HCT116 (cell line): ENCODE measurements at regions not wholly inside any gene's neighbourhood (a gene's known extent, or its start where the extent isn't known, plus 50 kb on each side); places are given as distances from the start of the nearest gene placed in this dataset.

ENCODE experiments used
- ATAC-seq: fragments of 200-7000 bp; cut with Tn5 transposase; 2 replicates; pipeline ENCODE4 v1.9.1; 2020; ENCODE audit warnings: mild to moderate bottlenecking, moderate library complexity
- BruUV-seq: library from RNA; stranded (reverse); fragments of 400-500 nt; replicated peaks from 2 replicates; lab custom pipeline; 2021; lab: Mats Ljungman, UMichigan
- CTCF ChIA-PET: fragments of 300-600 bp; sonication (Branson Sonifier 250); formaldehyde crosslinking; loops from one replicate; lab custom pipeline; 2021; ENCODE audit warnings: antibody characterized with exemption; lab: Charles Lee
- POLR2A ChIA-PET: fragments of 300-600, 350-600 bp; sonication (Branson Sonifier 250); formaldehyde crosslinking; loops from one replicate; lab custom pipeline; 2021; ENCODE audit warnings: antibody characterized with exemption; lab: Charles Lee
- RAD21 ChIA-PET, 2 experiments: fragments of 300-600 bp; sonication (Branson Sonifier 250); formaldehyde crosslinking; loops; one replicate each; lab custom pipeline; 2023; ENCODE audit warnings: low total read pairs in 2 of 2; ENCODE audit not compliant: uncharacterized antibody in 2 of 2, unreplicated experiment in 2 of 2, low non-redundant PET in 1 of 2; lab: Charles Lee
- DNase-seq: peaks from one replicate; pipeline ENCODE4 v3.0.0-alpha.2; 2010; ENCODE audit warnings: low read depth, low spot score
- H2AFZ ChIP-seq: fragments of 200-600 bp; shearing (Covaris generic), sonication (generic); 2 replicates; pipeline ENCODE4 v1.6.1; 2017; ENCODE audit warnings: low read depth, mixed run types, mixed read lengths, antibody characterized with exemption, low read length; ENCODE audit not compliant: poor library complexity, severe bottlenecking
- H3K27ac ChIP-seq: 2 replicates; pipeline ENCODE4 v1.5.1; 2012; ENCODE audit warnings: low read depth, low read length
- H3K27me3 ChIP-seq: fragments of 200-600 bp; sonication (generic); 2 replicates; pipeline ENCODE4 v1.6.1; 2016; ENCODE audit warnings: mixed run types, low read length, mixed read lengths; ENCODE audit not compliant: insufficient read depth
- H3K36me3 ChIP-seq, 2 experiments: fragments of 200-500 bp in 1 of 2; fragments of 200-600 bp in 1 of 2; sonication (Bioruptor generic) in 1 of 2; sonication (generic) in 1 of 2; 2 replicates each; pipeline versions ENCODE4 v1.5.1 to v1.6.1; 2014 to 2016; ENCODE audit warnings: low read length in 2 of 2, inconsistent platforms in 1 of 2, mixed read lengths in 1 of 2, mixed run types in 1 of 2; ENCODE audit not compliant: insufficient read depth in 2 of 2, control insufficient read depth in 1 of 2
- H3K4me1 ChIP-seq, 2 experiments: fragments of 200-600 bp in 1 of 2; sonication (generic) in 1 of 2; 2 replicates each; pipeline versions ENCODE4 v1.5.1 to v1.6.1; 2012 to 2017; ENCODE audit warnings: low read length in 2 of 2, inconsistent platforms in 1 of 2, mild to moderate bottlenecking in 1 of 2, mixed read lengths in 1 of 2, mixed run types in 1 of 2, moderate library complexity in 1 of 2; ENCODE audit not compliant: insufficient read depth in 2 of 2, control insufficient read depth in 1 of 2
- H3K4me2 ChIP-seq: fragments of 200-600 bp; sonication (generic); 2 replicates; pipeline ENCODE4 v1.6.1; 2017; ENCODE audit warnings: mixed run types, low read length, mixed read lengths
- H3K4me3 ChIP-seq, 2 experiments: fragments of 200-600 bp in 1 of 2; sonication (generic) in 1 of 2; replicated peaks in 1 of 2; 2 replicates each; pipeline ENCODE4 v1.5.1; 2011 to 2016; ENCODE audit warnings: low read length in 2 of 2, control low read depth in 1 of 2, low read depth in 1 of 2, mild to moderate bottlenecking in 1 of 2, mixed read lengths in 1 of 2, mixed run types in 1 of 2
- H3K79me2 ChIP-seq: fragments of 200-600 bp; sonication (generic); 2 replicates; pipeline ENCODE4 v1.6.1; 2017; ENCODE audit warnings: mild to moderate bottlenecking, mixed run types, low read length, moderate library complexity, mixed read lengths; ENCODE audit not compliant: insufficient read depth
- H3K9ac ChIP-seq: fragments of 200-600 bp; sonication (generic); 2 replicates; pipeline ENCODE4 v1.6.1; 2016; ENCODE audit warnings: low read length, mixed read lengths
- H3K9me2 ChIP-seq: fragments of 200-600 bp; sonication (generic), shearing (Covaris generic); 2 replicates; pipeline ENCODE4 v1.6.1; 2017; ENCODE audit warnings: mixed run types, mild to moderate bottlenecking, moderate library complexity; ENCODE audit not compliant: insufficient read depth
- H3K9me3 ChIP-seq, 2 experiments: fragments of 200-500 bp in 1 of 2; fragments of 200-600 bp in 1 of 2; sonication (Bioruptor generic) in 1 of 2; sonication (generic) in 1 of 2; 2 replicates each; pipeline ENCODE4 v1.6.1; 2014 to 2017; ENCODE audit warnings: low read length in 2 of 2, mixed read lengths in 2 of 2, inconsistent platforms in 1 of 2, low read depth in 1 of 2, mild to moderate bottlenecking in 1 of 2, mixed run types in 1 of 2, moderate library complexity in 1 of 2; ENCODE audit not compliant: control insufficient read depth in 1 of 2, insufficient read depth in 1 of 2
- H4K20me1 ChIP-seq: fragments of 200-600 bp; sonication (generic), shearing (Covaris generic); 2 replicates; pipeline ENCODE4 v1.6.1; 2017; ENCODE audit warnings: mixed run types, mild to moderate bottlenecking, moderate library complexity; ENCODE audit not compliant: insufficient read depth
- CBX3 ChIP-seq: IDR thresholded peaks from 2 replicates; pipeline ENCODE4 v1.6.1; 2012; ENCODE audit warnings: low read depth
- CTCF ChIP-seq, 3 experiments: fragments of 200-600 bp in 1 of 3; sonication (generic) in 1 of 3; IDR thresholded peaks in 2 of 3; conservative IDR thresholded peaks in 1 of 3; 2 replicates each; pipeline ENCODE4 v1.5.1; 2012 to 2017; ENCODE audit warnings: low read depth in 2 of 3, low read length in 2 of 3, antibody characterized with exemption in 1 of 3, borderline replicate concordance in 1 of 3, control low read depth in 1 of 3, mild to moderate bottlenecking in 1 of 3, mixed read lengths in 1 of 3, mixed run types in 1 of 3, moderate library complexity in 1 of 3; ENCODE audit not compliant: insufficient read depth in 1 of 3
- ELF1 ChIP-seq: IDR thresholded peaks from 2 replicates; pipeline ENCODE4 v1.6.1; 2012; ENCODE audit warnings: low read depth, borderline replicate concordance
- EZH2 ChIP-seq: fragments of 200-600 bp; sonication (generic); IDR thresholded peaks from 2 replicates; pipeline ENCODE4 v1.6.1; 2017; ENCODE audit warnings: antibody characterized with exemption, mixed run types
- FOSL1 ChIP-seq: IDR thresholded peaks from 2 replicates; pipeline ENCODE4 v1.6.1; 2012; ENCODE audit warnings: low read depth
- JUND ChIP-seq: IDR thresholded peaks from 2 replicates; pipeline ENCODE4 v1.6.1; 2012
- MAX ChIP-seq: IDR thresholded peaks from 2 replicates; pipeline ENCODE4 v1.6.1; 2012
- POLR2A ChIP-seq: IDR thresholded peaks from 2 replicates; pipeline ENCODE4 v1.7.0; 2011; ENCODE audit warnings: borderline replicate concordance; ENCODE audit not compliant: insufficient read depth, insufficient read length; ENCODE audit errors: extremely low read depth
- RAD21 ChIP-seq: IDR thresholded peaks from 2 replicates; pipeline ENCODE4 v1.6.1; 2012; ENCODE audit warnings: low read depth, mild to moderate bottlenecking
- REST ChIP-seq: IDR thresholded peaks from 2 replicates; pipeline ENCODE4 v1.6.1; 2012; ENCODE audit warnings: low read depth
- SIN3A ChIP-seq: IDR thresholded peaks from 2 replicates; pipeline ENCODE4 v1.6.1; 2012; ENCODE audit warnings: low read depth
- SP1 ChIP-seq: IDR thresholded peaks from 2 replicates; pipeline ENCODE4 v1.6.1; 2012; ENCODE audit warnings: low read depth
- SRF ChIP-seq: IDR thresholded peaks from 2 replicates; pipeline ENCODE4 v1.6.1; 2012; ENCODE audit warnings: low read depth
- TCF7L2 ChIP-seq: IDR thresholded peaks from 2 replicates; pipeline ENCODE4 v1.7.0; 2011; ENCODE audit warnings: borderline replicate concordance, inconsistent platforms; ENCODE audit not compliant: insufficient read depth, insufficient read length; ENCODE audit errors: extremely low read depth
- YY1 ChIP-seq: IDR thresholded peaks from 2 replicates; pipeline ENCODE4 v1.6.1; 2011; ENCODE audit warnings: low read length, low read depth, moderate library complexity, mild to moderate bottlenecking; ENCODE audit not compliant: insufficient replicate concordance; ENCODE audit errors: extremely low read depth
- ZFX ChIP-seq: fragments of 450-650 bp; IDR thresholded peaks from 2 replicates; pipeline ENCODE4 v1.6.1; 2017
- ZNF274 ChIP-seq: fragments of 200-500 bp; sonication (Bioruptor generic); IDR thresholded peaks from 2 replicates; pipeline ENCODE4 v1.6.1; 2014; ENCODE audit warnings: mild to moderate bottlenecking, low read depth, low read length, inconsistent platforms
- intact Hi-C: fragments of 100-400 bp; cut with micrococcal nuclease; formaldehyde crosslinking; loops from 2 replicates; pipeline ENCODE4 v1.10.0; 2022

GRCh38 chr5:112010475-112010874 is 253.5 kb upstream of the NREP start:
- ATAC-seq (no peak), DNase-seq (no peak)
- no peak overlapping the region for H3K4me3 ChIP-seq
- no peak overlapping the region for H2AFZ ChIP-seq
- H3K36me3 ChIP-seq, result no peaks in the 10 kb centered on the region
- ChIA-PET CTCF (no interaction called here), RAD21 (no interaction called here), POLR2A (no interaction called here)
- no peaks in the 10 kb centered on the region for H3K9me3 ChIP-seq
- H3K9ac ChIP-seq, result no peak overlapping the region
- no peaks in the 10 kb centered on the region for H3K27me3 ChIP-seq
- TF ChIP-seq JUND (no peak), CTCF (IDR thresholded peaks at IDR 0.05 in 2 of 3, conservative IDR thresholded peaks at IDR 0.05 in 1 of 3; ENCODE audit: borderline replicate concordance in 1 of 3, insufficient read depth in 1 of 3, low read depth in 2 of 3, low read length in 2 of 3) (no peak), RAD21 (no peak), ELF1 (no peak), ZNF274 (no peak), MAX (no peak), CBX3 (no peak), YY1 (no peak), SRF (no peak), REST (no peak), ZFX (no peak), SIN3A (no peak), EZH2 (no peak), POLR2A (no peak), FOSL1 (no peak), TCF7L2 (no peak), SP1 (no peak)
- H3K4me2 ChIP-seq, result no peak overlapping the region
- no TSS peak for BruUV-seq
- H3K79me2 ChIP-seq, result no peaks in the 10 kb centered on the region
- no peak overlapping the region for H3K27ac ChIP-seq
- H3K9me2 ChIP-seq, result no peaks in the 10 kb centered on the region
- no peaks in the 10 kb centered on the region for H4K20me1 ChIP-seq
- intact Hi-C loops, result no loop called here
- no peaks in the 10 kb centered on the region for H3K4me1 ChIP-seq
